HCT116 (cell line): ENCODE measurements at regions not wholly inside any gene's neighbourhood (a gene's known extent, or its start where the extent isn't known, plus 50 kb on each side); places are given as distances from the start of the nearest gene placed in this dataset.

Source experiments
- ATAC-seq: fragments of 200-7000 bp; cut with Tn5 transposase; 2 replicates; pipeline ENCODE4 v1.9.1; 2020; ENCODE audit warnings: mild to moderate bottlenecking, moderate library complexity
- BruUV-seq: library from RNA; stranded (reverse); fragments of 400-500 nt; replicated peaks from 2 replicates; lab custom pipeline; 2021; lab: Mats Ljungman, UMichigan
- CTCF ChIA-PET: fragments of 300-600 bp; sonication (Branson Sonifier 250); formaldehyde crosslinking; loops from one replicate; lab custom pipeline; 2021; ENCODE audit warnings: antibody characterized with exemption; lab: Charles Lee
- POLR2A ChIA-PET: fragments of 300-600, 350-600 bp; sonication (Branson Sonifier 250); formaldehyde crosslinking; loops from one replicate; lab custom pipeline; 2021; ENCODE audit warnings: antibody characterized with exemption; lab: Charles Lee
- RAD21 ChIA-PET, 2 experiments: fragments of 300-600 bp; sonication (Branson Sonifier 250); formaldehyde crosslinking; loops; one replicate each; lab custom pipeline; 2023; ENCODE audit warnings: low total read pairs in 2 of 2; ENCODE audit not compliant: uncharacterized antibody in 2 of 2, unreplicated experiment in 2 of 2, low non-redundant PET in 1 of 2; lab: Charles Lee
- DNase-seq: peaks from one replicate; pipeline ENCODE4 v3.0.0-alpha.2; 2010; ENCODE audit warnings: low read depth, low spot score
- H2AFZ ChIP-seq: fragments of 200-600 bp; shearing (Covaris generic), sonication (generic); 2 replicates; pipeline ENCODE4 v1.6.1; 2017; ENCODE audit warnings: low read depth, mixed run types, mixed read lengths, antibody characterized with exemption, low read length; ENCODE audit not compliant: poor library complexity, severe bottlenecking
- H3K27ac ChIP-seq: 2 replicates; pipeline ENCODE4 v1.5.1; 2012; ENCODE audit warnings: low read depth, low read length
- H3K27me3 ChIP-seq: fragments of 200-600 bp; sonication (generic); 2 replicates; pipeline ENCODE4 v1.6.1; 2016; ENCODE audit warnings: mixed run types, low read length, mixed read lengths; ENCODE audit not compliant: insufficient read depth
- H3K36me3 ChIP-seq, 2 experiments: fragments of 200-500 bp in 1 of 2; fragments of 200-600 bp in 1 of 2; sonication (Bioruptor generic) in 1 of 2; sonication (generic) in 1 of 2; 2 replicates each; pipeline versions ENCODE4 v1.5.1 to v1.6.1; 2014 to 2016; ENCODE audit warnings: low read length in 2 of 2, inconsistent platforms in 1 of 2, mixed read lengths in 1 of 2, mixed run types in 1 of 2; ENCODE audit not compliant: insufficient read depth in 2 of 2, control insufficient read depth in 1 of 2
- H3K4me1 ChIP-seq, 2 experiments: fragments of 200-600 bp in 1 of 2; sonication (generic) in 1 of 2; 2 replicates each; pipeline versions ENCODE4 v1.5.1 to v1.6.1; 2012 to 2017; ENCODE audit warnings: low read length in 2 of 2, inconsistent platforms in 1 of 2, mild to moderate bottlenecking in 1 of 2, mixed read lengths in 1 of 2, mixed run types in 1 of 2, moderate library complexity in 1 of 2; ENCODE audit not compliant: insufficient read depth in 2 of 2, control insufficient read depth in 1 of 2
- H3K4me2 ChIP-seq: fragments of 200-600 bp; sonication (generic); 2 replicates; pipeline ENCODE4 v1.6.1; 2017; ENCODE audit warnings: mixed run types, low read length, mixed read lengths
- H3K4me3 ChIP-seq, 2 experiments: fragments of 200-600 bp in 1 of 2; sonication (generic) in 1 of 2; replicated peaks in 1 of 2; 2 replicates each; pipeline ENCODE4 v1.5.1; 2011 to 2016; ENCODE audit warnings: low read length in 2 of 2, control low read depth in 1 of 2, low read depth in 1 of 2, mild to moderate bottlenecking in 1 of 2, mixed read lengths in 1 of 2, mixed run types in 1 of 2
- H3K79me2 ChIP-seq: fragments of 200-600 bp; sonication (generic); 2 replicates; pipeline ENCODE4 v1.6.1; 2017; ENCODE audit warnings: mild to moderate bottlenecking, mixed run types, low read length, moderate library complexity, mixed read lengths; ENCODE audit not compliant: insufficient read depth
- H3K9ac ChIP-seq: fragments of 200-600 bp; sonication (generic); 2 replicates; pipeline ENCODE4 v1.6.1; 2016; ENCODE audit warnings: low read length, mixed read lengths
- H3K9me2 ChIP-seq: fragments of 200-600 bp; sonication (generic), shearing (Covaris generic); 2 replicates; pipeline ENCODE4 v1.6.1; 2017; ENCODE audit warnings: mixed run types, mild to moderate bottlenecking, moderate library complexity; ENCODE audit not compliant: insufficient read depth
- H3K9me3 ChIP-seq, 2 experiments: fragments of 200-500 bp in 1 of 2; fragments of 200-600 bp in 1 of 2; sonication (Bioruptor generic) in 1 of 2; sonication (generic) in 1 of 2; 2 replicates each; pipeline ENCODE4 v1.6.1; 2014 to 2017; ENCODE audit warnings: low read length in 2 of 2, mixed read lengths in 2 of 2, inconsistent platforms in 1 of 2, low read depth in 1 of 2, mild to moderate bottlenecking in 1 of 2, mixed run types in 1 of 2, moderate library complexity in 1 of 2; ENCODE audit not compliant: control insufficient read depth in 1 of 2, insufficient read depth in 1 of 2
- H4K20me1 ChIP-seq: fragments of 200-600 bp; sonication (generic), shearing (Covaris generic); 2 replicates; pipeline ENCODE4 v1.6.1; 2017; ENCODE audit warnings: mixed run types, mild to moderate bottlenecking, moderate library complexity; ENCODE audit not compliant: insufficient read depth
- ATF3 ChIP-seq: IDR thresholded peaks from 2 replicates; pipeline ENCODE4 v1.6.1; 2012
- CBX3 ChIP-seq: IDR thresholded peaks from 2 replicates; pipeline ENCODE4 v1.6.1; 2012; ENCODE audit warnings: low read depth
- EGR1 ChIP-seq: IDR thresholded peaks from 2 replicates; pipeline ENCODE4 v1.6.1; 2012; ENCODE audit warnings: low read depth
- ELF1 ChIP-seq: IDR thresholded peaks from 2 replicates; pipeline ENCODE4 v1.6.1; 2012; ENCODE audit warnings: low read depth, borderline replicate concordance
- FOSL1 ChIP-seq: IDR thresholded peaks from 2 replicates; pipeline ENCODE4 v1.6.1; 2012; ENCODE audit warnings: low read depth
- MAX ChIP-seq: IDR thresholded peaks from 2 replicates; pipeline ENCODE4 v1.6.1; 2012
- POLR2A ChIP-seq: IDR thresholded peaks from 2 replicates; pipeline ENCODE4 v1.7.0; 2011; ENCODE audit warnings: borderline replicate concordance; ENCODE audit not compliant: insufficient read depth, insufficient read length; ENCODE audit errors: extremely low read depth
- POLR2AphosphoS5 ChIP-seq: IDR thresholded peaks from 2 replicates; pipeline ENCODE4 v1.6.1; 2011; ENCODE audit warnings: mild to moderate bottlenecking, low read depth, low read length, moderate library complexity
- RAD21 ChIP-seq: IDR thresholded peaks from 2 replicates; pipeline ENCODE4 v1.6.1; 2012; ENCODE audit warnings: low read depth, mild to moderate bottlenecking
- REST ChIP-seq: IDR thresholded peaks from 2 replicates; pipeline ENCODE4 v1.6.1; 2012; ENCODE audit warnings: low read depth
- ZFX ChIP-seq: fragments of 450-650 bp; IDR thresholded peaks from 2 replicates; pipeline ENCODE4 v1.6.1; 2017
- intact Hi-C: fragments of 100-400 bp; cut with micrococcal nuclease; formaldehyde crosslinking; loops from 2 replicates; pipeline ENCODE4 v1.10.0; 2022

GRCh38 chr20:43863821-43864544 lies 50.7 kb upstream of the TOX2 start:
- DNase-seq (no peak), ATAC-seq (no peak)
- H3K9me3 ChIP-seq, result no peaks in the 10 kb centered on the region
- ChIA-PET RAD21 (no interaction called here), POLR2A (interaction anchor here (0.6 to 0.7 kb wide), 2 partner anchors 168 to 205 kb away, joined by 3 read pairs; no protein-coding TSS in a partner anchor), CTCF (no interaction called here)
- no peak overlapping the region for H3K4me2 ChIP-seq
- no peaks in the 10 kb centered on the region for H3K4me1 ChIP-seq
- H3K9ac ChIP-seq, result no peak overlapping the region
- no TSS peak for BruUV-seq
- H3K9me2 ChIP-seq, result no peaks in the 10 kb centered on the region
- intact Hi-C loops, result no loop called here
- H3K79me2 ChIP-seq, result no peaks in the 10 kb centered on the region
- H4K20me1 ChIP-seq, result no peaks in the 10 kb centered on the region
- H3K27me3 ChIP-seq, result no peaks in the 10 kb centered on the region
- H3K36me3 ChIP-seq, result no peaks in the 10 kb centered on the region
- TF ChIP-seq POLR2A (no peak), EGR1 (no peak), REST (no peak), CBX3 (no peak), ATF3 (no peak), POLR2AphosphoS5 (no peak), MAX (no peak), ELF1 (no peak), FOSL1 (no peak), RAD21 (no peak), ZFX (no peak)
- H2AFZ ChIP-seq, result no peak overlapping the region
- H3K4me3 ChIP-seq, result no peak overlapping the region
- H3K27ac ChIP-seq, result no peak overlapping the region
